GM18505 (cell line): ENCODE measurements at regions not wholly inside any gene's neighbourhood (a gene's known extent, or its start where the extent isn't known, plus 50 kb on each side); places are given as distances from the start of the nearest gene placed in this dataset.

Experiments
- ATAC-seq: cut with Tn5 transposase; IDR thresholded peaks from one replicate; pipeline ENCODE4 v1.9.1; 2021; ENCODE audit not compliant: unreplicated experiment
- POLR2A ChIP-seq: IDR thresholded peaks from 4 replicates; pipeline ENCODE4 v1.6.1; 2011; ENCODE audit warnings: borderline replicate concordance; ENCODE audit not compliant: insufficient read depth, insufficient read length; ENCODE audit errors: extremely low read depth

DNA sequence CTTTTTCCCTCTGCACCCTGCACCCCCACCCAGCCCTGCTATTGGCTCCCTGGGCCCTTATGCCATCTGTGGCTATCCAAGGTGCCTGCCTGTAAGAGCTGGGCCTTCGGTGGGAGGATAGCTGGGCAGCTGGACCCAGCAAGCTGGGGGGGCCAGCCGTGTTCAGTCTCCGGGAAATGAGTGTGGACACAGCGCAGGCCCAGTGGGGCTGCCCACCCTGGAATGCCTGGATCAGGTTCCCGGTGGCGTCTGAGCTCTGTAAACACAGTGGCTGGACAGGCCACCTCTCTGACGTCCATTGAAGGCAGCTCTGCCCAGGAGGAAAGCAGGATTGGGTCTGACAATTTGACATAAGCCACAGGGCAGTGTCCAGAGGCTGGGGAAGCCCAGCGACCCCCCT, 127.8 kb downstream of the FOXD2 start:
- TF ChIP-seq POLR2A: no peak
- ATAC-seq: no peak

GRCh38 chr1:47568763-47569162, 130.9 kb downstream of the FOXD2 start:
- no peak for ATAC-seq
- no peak for TF ChIP-seq POLR2A

GRCh38 chr1:47569261-47569660, 131.4 kb downstream of the FOXD2 start:
- no peak for TF ChIP-seq POLR2A

DNA sequence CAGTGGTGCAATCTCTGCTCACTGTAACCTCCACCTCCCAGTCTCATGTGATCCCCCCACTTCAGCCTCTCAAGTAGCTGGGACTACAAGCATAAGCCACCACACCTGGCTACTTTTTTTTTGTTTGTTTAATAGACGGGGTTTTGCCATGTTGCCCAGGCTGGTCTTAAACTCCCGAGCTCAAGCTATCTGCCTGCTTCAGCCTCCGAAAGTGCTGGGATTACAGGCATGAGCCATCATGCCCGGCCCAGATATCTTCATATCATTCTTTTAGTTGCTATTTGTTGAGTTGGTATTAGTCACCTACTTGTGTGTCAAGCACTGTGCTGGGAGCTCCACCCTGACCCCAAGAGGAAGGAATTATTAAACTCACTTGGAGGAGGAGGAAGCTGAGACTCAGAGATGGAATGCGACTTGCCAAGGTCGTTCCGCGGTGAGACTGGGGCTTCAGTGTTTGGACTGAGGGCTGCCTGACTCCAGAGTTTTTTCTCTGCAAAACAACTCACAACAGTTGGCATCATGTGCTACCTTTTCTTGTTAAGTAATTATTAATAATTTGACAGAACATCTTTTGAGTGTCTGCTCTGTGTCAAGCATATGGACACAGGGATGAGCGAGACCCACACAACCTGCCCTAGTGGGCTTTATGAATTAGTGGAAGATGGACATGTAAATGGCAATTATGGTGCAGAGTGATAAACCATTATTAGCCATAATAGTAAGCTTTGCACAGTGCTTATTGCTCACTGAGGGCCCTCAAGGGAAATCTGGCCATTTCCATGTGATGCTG, 132.0 kb downstream of the FOXD2 start:
- TF ChIP-seq POLR2A: no peak
- ATAC-seq: no peak

More at GRCh38 chr1:47569261-47569660, 131.4 kb downstream of the FOXD2 start:
- no peak for ATAC-seq

GRCh38 chr1:47571161-47571560, 133.3 kb downstream of the FOXD2 start:
- ATAC-seq: no peak
- no peak for TF ChIP-seq POLR2A

DNA sequence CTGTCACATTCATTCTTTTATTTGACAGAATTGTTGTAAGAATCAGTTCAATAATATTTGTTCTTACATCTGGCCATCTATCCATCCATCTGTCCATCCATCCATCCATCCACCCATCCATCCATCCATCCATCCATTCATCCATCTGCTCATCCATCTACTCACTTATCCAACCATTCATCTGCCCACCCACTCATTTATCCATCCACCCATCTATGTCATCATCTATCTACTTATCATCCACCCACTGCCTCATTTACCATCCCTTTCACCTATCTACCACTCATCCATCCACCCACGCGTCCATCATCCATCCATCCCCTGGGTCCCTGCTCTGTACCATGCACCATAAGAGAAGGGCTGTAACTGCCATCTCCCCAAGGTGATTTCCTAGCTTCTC, 134.1 kb downstream of the FOXD2 start:
- no peak for ATAC-seq
- TF ChIP-seq POLR2A: no peak

- TF ChIP-seq POLR2A: no peak
- ATAC-seq: no peak
Measured at GRCh38 chr1:47572731-47573430, 135.0 kb downstream of the FOXD2 start.

DNA sequence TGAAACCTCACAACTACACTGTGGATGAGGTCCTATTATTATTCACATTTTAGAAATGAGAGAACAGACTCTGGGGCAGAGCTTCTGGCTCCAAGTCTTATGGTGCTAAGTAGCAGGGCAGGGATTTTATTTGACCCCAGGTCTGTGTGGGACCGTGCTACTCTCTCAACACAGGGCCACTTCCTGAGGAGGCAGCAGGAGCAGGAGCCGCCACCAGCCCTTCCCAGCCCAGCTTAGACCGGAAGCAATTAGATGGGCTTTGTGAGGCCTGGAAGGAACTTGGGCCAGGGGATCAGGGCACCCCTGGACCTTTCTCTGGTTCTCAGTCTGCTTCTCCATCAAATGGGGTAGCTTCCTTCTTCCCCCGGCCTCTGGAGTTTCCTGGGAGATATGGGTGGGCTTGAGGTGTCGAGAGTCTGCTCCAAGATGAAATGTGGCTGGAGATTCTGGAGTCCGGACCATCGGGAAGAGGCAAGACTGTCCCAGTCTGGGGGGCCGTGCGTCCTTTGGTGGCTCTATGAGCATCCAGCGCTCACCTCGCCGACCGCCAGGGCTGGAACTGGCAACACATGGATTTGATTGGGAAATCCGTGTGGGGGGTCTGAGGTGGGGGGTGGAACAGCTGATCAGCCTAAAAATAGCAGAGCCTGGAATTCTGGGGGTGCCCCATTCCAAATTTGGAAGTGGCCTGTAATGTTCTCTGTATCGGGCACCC, 136.8 kb downstream of the FOXD2 start:
- TF ChIP-seq POLR2A: no peak
- no peak for ATAC-seq

GRCh38 chr1:47575855-47576757, 138.3 kb downstream of the FOXD2 start:
- TF ChIP-seq POLR2A: no peak
- no peak for ATAC-seq

DNA sequence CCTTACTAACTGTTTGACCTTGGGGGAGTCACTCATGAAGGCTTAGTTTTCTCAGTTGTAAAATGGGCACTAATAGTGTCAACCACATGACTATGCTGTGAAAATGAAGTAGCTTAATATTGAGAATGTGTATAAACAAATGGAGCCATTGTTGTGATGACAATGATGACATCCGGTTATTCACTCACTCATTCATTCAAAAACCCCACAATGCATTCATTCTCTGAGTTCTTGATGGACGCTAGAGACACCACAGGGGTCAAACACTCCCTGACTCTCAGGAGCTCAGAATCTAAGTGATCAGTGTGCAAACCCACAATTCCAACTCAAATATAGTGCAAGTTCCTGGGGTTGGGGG, 138.9 kb downstream of the FOXD2 start:
- ATAC-seq: no peak
- TF ChIP-seq POLR2A: no peak

DNA sequence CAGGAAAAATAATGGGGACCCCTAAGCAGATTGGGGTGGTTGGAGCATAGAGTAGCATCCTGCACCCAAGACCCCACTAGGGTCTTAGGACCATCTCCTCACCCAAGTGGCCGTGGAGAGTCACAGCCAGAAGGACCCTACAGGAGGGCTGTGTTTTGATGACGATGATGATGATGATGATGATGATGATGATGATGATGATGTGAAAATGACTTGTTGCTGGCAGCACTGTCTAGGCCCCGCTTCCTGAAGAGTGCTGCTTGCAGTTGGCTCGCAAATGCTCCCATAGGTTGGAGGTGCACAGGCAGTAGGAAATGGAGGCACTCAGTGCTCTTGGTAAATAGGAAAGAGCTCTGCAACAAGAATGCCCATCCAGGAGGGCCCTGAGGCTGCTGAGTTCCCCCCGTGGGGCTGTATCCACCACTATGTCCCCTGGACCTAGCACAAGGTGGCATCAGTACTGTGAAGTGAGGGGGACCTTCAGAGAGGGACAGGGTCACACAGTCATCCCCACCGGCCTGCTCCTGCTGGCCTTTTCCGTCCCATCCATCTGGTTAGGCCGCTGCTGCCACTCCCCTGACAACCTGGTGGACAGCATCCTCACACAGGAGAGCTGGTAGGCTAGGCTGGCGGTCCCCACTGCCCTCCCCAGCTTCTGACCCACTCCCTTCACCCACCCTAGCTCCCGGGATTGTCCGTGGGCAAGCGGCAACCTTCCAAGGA, 139.6 kb downstream of the FOXD2 start:
- ATAC-seq: no peak
- TF ChIP-seq POLR2A: no peak

DNA sequence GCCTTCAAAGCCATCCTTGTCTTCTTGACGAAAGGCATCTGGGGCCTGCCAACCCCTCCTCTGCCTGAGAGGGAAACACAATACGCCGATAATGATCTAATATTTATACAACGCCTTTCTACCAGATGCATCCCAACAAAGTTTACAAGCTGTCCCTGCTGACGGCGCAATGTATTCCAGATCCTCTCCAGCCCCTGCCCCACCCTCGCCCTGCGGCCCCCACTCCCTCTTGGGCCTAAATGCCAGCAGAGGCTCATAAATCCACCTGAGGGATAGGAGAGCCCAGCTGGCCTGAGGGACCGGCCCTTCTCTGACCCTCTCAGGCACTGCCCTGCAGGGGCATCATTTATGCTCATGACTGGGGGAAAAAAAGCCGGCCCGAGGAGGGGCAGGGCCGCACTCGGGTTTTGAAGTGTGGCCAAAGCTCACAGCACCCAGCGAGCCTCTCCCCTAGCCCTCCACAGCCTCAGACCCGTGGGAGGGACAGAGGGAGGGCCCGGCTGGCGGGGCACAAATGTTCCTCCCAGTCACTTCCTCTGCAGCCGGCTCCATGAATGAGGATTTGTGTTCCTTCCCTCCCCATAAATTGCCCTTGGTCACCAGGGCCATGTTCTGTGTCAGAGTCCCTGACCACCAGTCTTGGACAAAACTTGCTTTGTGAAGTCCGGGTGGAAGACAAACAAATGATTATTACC, 140.3 kb downstream of the FOXD2 start:
- TF ChIP-seq POLR2A: no peak
- ATAC-seq: no peak
